ENCODE measurements at regions not wholly inside any gene's neighbourhood (a gene's known extent, or its start where the extent isn't known, plus 50 kb on each side); places are given as distances from the start of the nearest gene placed in this dataset.

DNA sequence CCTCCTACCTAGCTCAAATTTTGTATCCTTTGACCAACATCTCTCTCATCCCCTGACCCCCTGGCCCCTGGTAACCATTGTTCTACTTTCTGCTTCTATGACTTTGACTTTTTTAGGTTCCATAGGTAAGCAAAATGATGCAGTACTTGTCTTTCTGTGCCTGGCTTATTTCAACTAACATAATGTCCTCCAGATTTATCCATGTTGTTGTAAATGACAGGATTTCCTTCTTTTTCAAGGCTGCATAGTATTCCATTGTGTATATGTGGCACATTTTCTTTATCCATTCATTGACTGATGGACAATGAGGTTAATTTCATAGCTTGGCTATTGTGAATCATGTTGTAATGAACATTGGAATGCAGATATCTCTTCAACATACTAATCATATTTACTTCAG, 170.1 kb downstream of the DPY19L2 start:
- intact Hi-C loops (cut with micrococcal nuclease; ENCODE audit: unreplicated experiment) (no loop called here), in situ Hi-C loops (cut with HindIII; ENCODE audit: low pct_unique_long_range_greater_than_20kb, low sequenced_read_pairs) (no loop called here)
- ATAC-seq (no peak), DNase-seq (ENCODE audit: low read depth, low spot score) (no peak)
- Histone ChIP-seq H3K27me3 (ENCODE audit: control insufficient read depth, insufficient read depth, low read length) (peaks cover 7% of the 10 kb centered on the region), H3K27ac (ENCODE audit: low read length) (no peak overlapping the region), H3K9me3 (ENCODE audit: control insufficient read depth, insufficient read depth, low read depth, low read length) (no peaks in the 10 kb centered on the region), H3K4me1 (ENCODE audit: control insufficient read depth, insufficient read depth, low read length) (no peaks in the 10 kb centered on the region), H3K4me3 (ENCODE audit: low read depth in 2 of 2, low read length in 2 of 2) (no peak overlapping the region), H3K36me3 (ENCODE audit: control insufficient read depth, insufficient read depth, low read length) (no peaks in the 10 kb centered on the region)
- ChIA-PET POLR2A (no interaction called here), CTCF (no interaction called here)
- no TSS peak for BruUV-seq (replicated peaks)
- no peak for TF ChIP-seq SIN3A (IDR thresholded peaks at IDR 0.05; ENCODE audit: borderline replicate concordance, insufficient read depth, low read depth, low read length)
- TF ChIP-seq TCF7L2 (IDR thresholded peaks at IDR 0.05; ENCODE audit: low read depth, low read length): no peak
- TF ChIP-seq, protein P1, sequence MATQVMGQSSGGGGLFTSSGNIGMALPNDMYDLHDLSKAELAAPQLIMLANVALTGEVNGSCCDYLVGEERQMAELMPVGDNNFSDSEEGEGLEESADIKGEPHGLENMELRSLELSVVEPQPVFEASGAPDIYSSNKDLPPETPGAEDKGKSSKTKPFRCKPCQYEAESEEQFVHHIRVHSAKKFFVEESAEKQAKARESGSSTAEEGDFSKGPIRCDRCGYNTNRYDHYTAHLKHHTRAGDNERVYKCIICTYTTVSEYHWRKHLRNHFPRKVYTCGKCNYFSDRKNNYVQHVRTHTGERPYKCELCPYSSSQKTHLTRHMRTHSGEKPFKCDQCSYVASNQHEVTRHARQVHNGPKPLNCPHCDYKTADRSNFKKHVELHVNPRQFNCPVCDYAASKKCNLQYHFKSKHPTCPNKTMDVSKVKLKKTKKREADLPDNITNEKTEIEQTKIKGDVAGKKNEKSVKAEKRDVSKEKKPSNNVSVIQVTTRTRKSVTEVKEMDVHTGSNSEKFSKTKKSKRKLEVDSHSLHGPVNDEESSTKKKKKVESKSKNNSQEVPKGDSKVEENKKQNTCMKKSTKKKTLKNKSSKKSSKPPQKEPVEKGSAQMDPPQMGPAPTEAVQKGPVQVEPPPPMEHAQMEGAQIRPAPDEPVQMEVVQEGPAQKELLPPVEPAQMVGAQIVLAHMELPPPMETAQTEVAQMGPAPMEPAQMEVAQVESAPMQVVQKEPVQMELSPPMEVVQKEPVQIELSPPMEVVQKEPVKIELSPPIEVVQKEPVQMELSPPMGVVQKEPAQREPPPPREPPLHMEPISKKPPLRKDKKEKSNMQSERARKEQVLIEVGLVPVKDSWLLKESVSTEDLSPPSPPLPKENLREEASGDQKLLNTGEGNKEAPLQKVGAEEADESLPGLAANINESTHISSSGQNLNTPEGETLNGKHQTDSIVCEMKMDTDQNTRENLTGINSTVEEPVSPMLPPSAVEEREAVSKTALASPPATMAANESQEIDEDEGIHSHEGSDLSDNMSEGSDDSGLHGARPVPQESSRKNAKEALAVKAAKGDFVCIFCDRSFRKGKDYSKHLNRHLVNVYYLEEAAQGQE (IDR thresholded peaks at IDR 0.05; ENCODE audit: insufficient read depth in 1 of 2, low read depth in 2 of 2, low read length in 1 of 2): no peak
- no peak for TF ChIP-seq POLR2AphosphoS5 (IDR thresholded peaks at IDR 0.05; ENCODE audit: low read depth, low read length)
- TF ChIP-seq, protein P2, sequence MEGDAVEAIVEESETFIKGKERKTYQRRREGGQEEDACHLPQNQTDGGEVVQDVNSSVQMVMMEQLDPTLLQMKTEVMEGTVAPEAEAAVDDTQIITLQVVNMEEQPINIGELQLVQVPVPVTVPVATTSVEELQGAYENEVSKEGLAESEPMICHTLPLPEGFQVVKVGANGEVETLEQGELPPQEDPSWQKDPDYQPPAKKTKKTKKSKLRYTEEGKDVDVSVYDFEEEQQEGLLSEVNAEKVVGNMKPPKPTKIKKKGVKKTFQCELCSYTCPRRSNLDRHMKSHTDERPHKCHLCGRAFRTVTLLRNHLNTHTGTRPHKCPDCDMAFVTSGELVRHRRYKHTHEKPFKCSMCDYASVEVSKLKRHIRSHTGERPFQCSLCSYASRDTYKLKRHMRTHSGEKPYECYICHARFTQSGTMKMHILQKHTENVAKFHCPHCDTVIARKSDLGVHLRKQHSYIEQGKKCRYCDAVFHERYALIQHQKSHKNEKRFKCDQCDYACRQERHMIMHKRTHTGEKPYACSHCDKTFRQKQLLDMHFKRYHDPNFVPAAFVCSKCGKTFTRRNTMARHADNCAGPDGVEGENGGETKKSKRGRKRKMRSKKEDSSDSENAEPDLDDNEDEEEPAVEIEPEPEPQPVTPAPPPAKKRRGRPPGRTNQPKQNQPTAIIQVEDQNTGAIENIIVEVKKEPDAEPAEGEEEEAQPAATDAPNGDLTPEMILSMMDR (IDR thresholded peaks at IDR 0.05): no peak

DNA sequence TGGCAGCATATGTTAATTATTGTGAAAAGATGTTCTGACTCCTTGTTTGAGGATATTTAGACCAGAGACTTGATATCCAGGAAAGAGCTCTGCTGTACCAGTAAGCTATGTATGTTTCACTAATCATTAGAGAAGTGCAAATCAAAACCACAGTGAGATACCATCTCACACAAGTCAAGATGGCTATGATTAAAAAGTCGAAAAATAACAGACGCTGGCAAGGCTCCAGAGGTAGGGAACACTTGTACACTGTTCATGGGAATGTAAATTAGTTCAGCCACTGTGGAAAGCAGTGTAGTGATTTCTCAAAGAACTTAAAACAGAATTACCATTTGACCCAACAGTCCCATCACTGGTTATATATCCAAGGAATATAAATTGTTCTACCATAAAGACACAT, 171.6 kb downstream of the DPY19L2 start:
- in situ Hi-C loops (cut with HindIII; ENCODE audit: low pct_unique_long_range_greater_than_20kb, low sequenced_read_pairs) (no loop called here), intact Hi-C loops (cut with micrococcal nuclease; ENCODE audit: unreplicated experiment) (no loop called here)
- BruUV-seq (replicated peaks): no TSS peak
- ATAC-seq: no peak
- no peaks in the 10 kb centered on the region for H3K4me1 ChIP-seq (ENCODE audit: control insufficient read depth, insufficient read depth, low read length)
- peaks cover 2% of the 10 kb centered on the region; the same call in 1 of the 2 replicates for H3K27me3 ChIP-seq (ENCODE audit: control insufficient read depth, insufficient read depth, low read length)
- TF ChIP-seq, protein P2 (IDR thresholded peaks at IDR 0.05): no peak
- TF ChIP-seq SIN3A (IDR thresholded peaks at IDR 0.05; ENCODE audit: borderline replicate concordance, insufficient read depth, low read depth, low read length) (no peak), TCF7L2 (IDR thresholded peaks at IDR 0.05; ENCODE audit: low read depth, low read length) (no peak), POLR2AphosphoS5 (IDR thresholded peaks at IDR 0.05; ENCODE audit: low read depth, low read length) (no peak)
- TF ChIP-seq, protein P1 (IDR thresholded peaks at IDR 0.05; ENCODE audit: insufficient read depth in 1 of 2, low read depth in 2 of 2, low read length in 1 of 2): no peak
- H3K9me3 ChIP-seq (ENCODE audit: control insufficient read depth, insufficient read depth, low read depth, low read length): no peaks in the 10 kb centered on the region
- no peak overlapping the region for H3K27ac ChIP-seq (ENCODE audit: low read length)
- no peak for DNase-seq (ENCODE audit: low read depth, low spot score)
- no peaks in the 10 kb centered on the region for H3K36me3 ChIP-seq (ENCODE audit: control insufficient read depth, insufficient read depth, low read length)
- H3K4me3 ChIP-seq (ENCODE audit: low read depth in 2 of 2, low read length in 2 of 2): no peak overlapping the region
- ChIA-PET POLR2A (no interaction called here), CTCF (no interaction called here)
